ENCODE measurements at regions not wholly inside any gene's neighbourhood (a gene's known extent, or its start where the extent isn't known, plus 50 kb on each side); places are given as distances from the start of the nearest gene placed in this dataset.
"Not testable (repeated sequence)": the region's sequence is repeated elsewhere in the genome, so short reads cannot be mapped to it uniquely, and the experiment has no call there.

DNA sequence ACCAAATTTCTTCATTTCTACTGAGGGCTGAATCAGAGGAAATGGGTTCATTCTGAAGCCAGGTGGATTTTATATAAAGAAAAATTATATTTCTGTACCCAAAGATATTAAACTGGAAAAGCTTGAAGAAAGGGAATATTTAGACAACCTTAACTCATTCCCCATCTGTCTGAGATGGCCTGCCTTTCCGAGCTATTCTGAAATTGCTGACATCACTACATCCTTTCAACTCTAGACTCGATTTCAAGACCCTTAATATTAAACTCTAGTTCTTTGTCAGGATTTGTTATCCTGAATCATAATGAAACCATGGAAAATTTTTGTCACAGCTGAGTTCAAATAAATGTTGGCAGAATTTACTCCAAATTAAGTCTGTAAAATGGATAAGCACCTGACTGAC is 818.5 kb upstream of the SEMA6A start:
- no peak for DNase-seq (ENCODE audit: low read depth)
- H3K4me3 ChIP-seq (ENCODE audit: low read depth, low read length) = no peak overlapping the region

DNA sequence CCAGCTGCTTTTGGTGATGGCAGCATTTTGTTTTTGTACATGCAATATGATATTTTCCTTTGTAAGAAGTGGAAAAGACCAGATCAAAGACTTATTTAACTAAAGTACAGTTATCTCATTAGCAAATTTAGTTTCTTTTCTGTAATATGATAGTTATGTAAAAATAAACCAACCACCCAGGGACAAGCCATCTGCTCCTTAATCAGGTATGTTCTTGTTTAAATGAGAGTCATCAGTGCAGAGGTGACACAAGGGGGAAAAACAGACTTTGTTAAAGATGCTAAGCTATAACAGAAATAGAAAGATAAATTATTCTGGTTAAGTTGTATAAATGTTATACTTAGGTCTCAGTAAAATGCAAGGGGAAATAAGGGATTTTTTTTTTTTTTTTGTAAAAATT is 805.7 kb upstream of the SEMA6A start:
- H3K4me3 ChIP-seq (ENCODE audit: low read depth, low read length) = no peak overlapping the region
- DNase-seq (ENCODE audit: low read depth) = no peak

DNA sequence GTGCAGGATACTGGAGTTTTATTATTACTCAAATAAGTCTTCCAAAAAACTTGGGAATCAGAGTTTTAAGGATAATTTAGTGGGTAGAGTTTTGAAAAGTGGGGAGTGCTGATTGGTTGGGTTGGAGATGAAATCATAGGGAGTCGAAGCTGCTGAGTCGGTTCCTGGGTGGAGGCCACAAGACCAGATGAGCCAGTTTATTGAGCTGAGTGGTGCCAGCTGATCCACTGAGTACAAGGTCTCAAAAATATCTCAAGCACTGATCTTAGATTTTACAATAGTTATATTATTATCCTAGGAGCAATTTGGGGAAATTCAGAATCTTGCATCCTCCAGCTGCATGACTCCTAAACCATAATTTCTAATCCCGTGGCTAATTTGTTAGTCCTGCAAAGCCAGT is 804.9 kb upstream of the SEMA6A start:
- no peak for DNase-seq (ENCODE audit: low read depth)
- no peak overlapping the region for H3K4me3 ChIP-seq (ENCODE audit: low read depth, low read length)

DNA sequence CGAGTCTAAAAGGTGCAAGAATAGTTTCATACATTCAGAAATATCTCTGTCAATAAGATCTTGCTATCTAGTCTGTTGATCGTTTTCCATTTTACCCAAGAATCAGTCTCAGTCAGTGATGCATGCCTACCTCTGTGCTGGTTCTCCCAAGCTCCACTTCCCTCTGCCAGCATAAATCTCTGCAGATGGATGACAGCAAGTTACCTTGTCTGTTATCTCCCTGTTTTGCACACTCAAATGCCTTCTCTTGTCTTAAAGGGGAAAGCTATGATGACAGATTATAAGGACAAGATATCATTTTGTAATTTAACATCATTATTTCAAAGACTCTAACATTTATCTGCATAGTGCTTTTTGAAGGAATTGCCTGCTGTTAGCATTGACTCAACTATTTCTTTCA is 802.1 kb upstream of the SEMA6A start:
- H3K4me3 ChIP-seq (ENCODE audit: low read depth, low read length) = no peak overlapping the region
- DNase-seq (ENCODE audit: low read depth) = no peak

DNA sequence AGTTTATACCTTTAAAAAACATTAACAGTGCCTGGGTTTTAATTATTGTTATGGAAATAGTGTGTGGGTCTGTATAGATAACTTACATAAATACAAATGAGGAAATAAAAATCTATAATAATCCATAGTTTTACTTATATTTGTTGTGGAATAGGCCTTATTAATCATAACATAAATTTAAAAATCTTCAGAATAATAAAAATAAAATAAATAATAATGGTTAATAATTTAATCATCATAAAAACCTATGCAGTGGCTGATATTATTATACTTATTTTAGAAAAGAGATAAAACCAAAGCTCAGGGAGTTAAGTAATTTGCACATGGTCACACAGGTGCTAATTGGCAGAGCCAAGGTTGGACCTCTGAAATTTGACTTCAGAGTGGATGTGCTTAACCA is 785.3 kb upstream of the SEMA6A start:
- H3K4me3 ChIP-seq (ENCODE audit: low read depth, low read length) = no peak overlapping the region
- no peak for DNase-seq (ENCODE audit: low read depth)

DNA sequence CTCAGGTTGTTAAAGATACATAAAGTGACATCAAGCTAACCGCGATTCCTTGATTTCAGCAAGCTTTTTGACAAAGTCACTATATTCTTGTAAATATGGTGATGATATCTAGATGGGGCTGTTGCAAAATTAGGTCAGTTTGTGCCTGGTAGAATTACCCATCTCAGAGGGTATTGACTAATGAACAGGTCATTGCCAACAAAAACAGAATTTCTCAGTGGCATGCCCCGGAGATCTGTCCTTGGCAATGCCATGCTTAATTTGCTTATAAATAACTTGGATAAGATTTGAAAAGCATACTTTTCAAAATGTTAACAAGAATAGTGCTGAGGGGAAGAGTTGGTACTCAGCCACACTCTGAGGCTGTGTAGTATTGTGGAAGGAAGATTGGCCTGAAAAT is 783.3 kb upstream of the SEMA6A start:
- no peak for DNase-seq (ENCODE audit: low read depth)
- no peak overlapping the region for H3K4me3 ChIP-seq (ENCODE audit: low read depth, low read length)

DNA sequence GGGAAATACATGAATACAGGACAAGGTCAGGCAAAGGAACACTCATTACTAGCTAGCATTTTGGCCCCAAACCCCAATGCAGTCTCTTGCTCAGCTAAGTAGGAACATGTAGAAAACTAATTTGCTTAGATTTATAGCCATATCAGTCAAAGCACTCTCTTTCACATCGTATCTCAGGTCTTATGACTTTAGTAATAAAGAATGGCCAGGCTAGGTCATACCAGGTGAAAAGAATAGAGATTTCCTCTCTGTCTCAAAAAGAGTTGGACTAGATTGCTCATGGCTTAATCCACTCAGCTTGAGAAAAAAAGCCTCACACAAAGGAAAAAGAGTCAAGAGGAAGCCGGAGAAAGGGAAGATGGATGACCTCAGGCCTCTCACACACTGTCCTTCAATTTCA is 772.7 kb upstream of the SEMA6A start:
- no peak for DNase-seq (ENCODE audit: low read depth)

DNA sequence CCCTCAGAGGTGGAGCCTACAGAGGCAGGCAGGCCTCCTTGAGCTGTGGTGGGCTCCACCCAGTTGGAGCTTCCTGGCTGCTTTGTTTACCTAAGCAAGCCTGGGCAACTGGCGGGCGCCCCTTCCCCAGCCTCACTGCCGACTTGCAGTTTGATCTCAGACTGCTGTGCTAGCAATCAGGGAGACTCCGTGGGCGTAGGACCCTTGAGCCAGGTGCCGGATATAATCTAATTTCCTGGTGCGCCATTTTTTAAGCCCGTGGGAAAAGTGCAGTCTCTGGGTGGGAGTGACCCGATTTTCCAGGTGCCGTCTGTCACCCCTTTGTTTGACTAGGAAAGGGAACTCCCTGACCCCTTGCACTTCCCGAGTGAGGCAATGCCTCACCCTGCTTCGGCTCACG is 769.1 kb upstream of the SEMA6A start:
- DNase-seq (ENCODE audit: low read depth); H3K4me3 ChIP-seq (ENCODE audit: low read depth, low read length): not testable (repeated sequence)

More for the DNA sequence above, 772.7 kb upstream of the SEMA6A start:
- H3K4me3 ChIP-seq (ENCODE audit: low read depth, low read length) = no peak overlapping the region

DNA sequence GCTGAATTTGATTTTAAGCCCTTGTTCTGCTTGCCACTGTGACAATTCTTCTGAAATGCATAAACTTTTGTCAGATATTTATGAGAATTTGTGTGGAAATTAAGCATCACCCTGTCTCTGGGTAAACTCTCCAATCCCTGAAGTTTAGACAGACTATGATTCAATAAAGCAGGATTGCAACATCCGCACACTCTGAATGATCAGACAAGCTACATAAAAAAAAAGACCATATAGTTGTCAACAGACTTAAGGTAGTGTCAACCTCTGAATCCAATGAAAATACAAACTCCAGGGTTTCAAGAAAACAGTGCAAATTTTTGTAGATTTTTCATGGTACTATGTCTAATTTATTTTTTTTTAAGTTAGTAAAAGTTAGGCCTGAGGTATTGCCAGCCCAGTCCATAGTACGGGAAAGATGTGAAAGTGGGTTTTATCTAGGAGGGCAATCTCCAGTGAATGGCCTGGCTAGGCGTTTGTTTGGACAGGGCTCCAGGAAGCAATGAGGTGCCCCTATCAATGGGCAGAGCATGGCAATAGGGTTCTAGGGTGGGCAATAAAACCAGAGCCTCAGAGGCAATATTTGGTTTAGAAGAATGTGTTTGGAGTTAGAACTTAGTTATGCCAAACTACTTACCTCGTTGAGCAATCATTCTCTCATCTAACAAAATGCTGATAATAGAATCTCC is 762.6 kb upstream of the SEMA6A start:
- H3K4me3 ChIP-seq (ENCODE audit: low read depth, low read length) = no peak overlapping the region
- no peak for DNase-seq (ENCODE audit: low read depth)

DNA sequence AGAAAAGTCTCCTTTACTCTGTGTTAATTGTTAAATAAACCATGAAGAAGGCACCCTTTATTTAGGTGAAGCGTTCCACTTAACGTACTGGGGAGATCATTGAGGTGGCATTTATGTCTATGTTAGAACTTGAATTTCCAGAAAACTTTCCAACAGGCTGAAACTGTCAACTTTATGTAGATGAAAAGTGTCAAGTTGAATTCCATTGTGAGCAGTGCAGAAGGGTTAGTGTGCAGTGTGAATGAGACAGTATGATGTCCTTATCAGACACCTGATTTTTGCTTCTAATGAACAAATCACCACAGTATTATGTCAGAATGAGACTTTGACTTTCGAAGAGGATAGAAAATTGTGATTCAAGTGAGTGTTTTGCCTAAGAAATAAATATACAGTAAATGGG is 761.6 kb upstream of the SEMA6A start:
- no peak overlapping the region for H3K4me3 ChIP-seq (ENCODE audit: low read depth, low read length)
- DNase-seq (ENCODE audit: low read depth) = no peak

DNA sequence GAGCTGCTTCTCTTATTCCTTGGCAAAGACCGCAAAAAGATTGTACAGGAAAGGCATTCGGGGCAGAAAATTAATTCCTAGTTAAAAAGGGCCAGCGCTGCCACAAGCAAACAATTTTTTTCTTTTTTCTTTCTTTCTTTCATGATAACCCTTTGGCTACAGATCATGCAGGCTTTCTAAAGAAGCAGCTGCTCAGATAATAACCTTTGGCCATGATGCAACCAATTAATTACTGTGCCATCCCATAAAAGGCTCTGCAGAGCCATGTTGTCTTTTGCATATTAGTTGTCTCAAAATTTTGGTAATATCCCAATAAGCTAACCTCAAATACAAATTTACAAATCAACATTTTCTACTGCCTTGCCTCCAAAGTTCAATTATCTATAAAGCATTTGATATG is 758.4 kb upstream of the SEMA6A start:
- H3K4me3 ChIP-seq (ENCODE audit: low read depth, low read length) = no peak overlapping the region
- no peak for DNase-seq (ENCODE audit: low read depth)

DNA sequence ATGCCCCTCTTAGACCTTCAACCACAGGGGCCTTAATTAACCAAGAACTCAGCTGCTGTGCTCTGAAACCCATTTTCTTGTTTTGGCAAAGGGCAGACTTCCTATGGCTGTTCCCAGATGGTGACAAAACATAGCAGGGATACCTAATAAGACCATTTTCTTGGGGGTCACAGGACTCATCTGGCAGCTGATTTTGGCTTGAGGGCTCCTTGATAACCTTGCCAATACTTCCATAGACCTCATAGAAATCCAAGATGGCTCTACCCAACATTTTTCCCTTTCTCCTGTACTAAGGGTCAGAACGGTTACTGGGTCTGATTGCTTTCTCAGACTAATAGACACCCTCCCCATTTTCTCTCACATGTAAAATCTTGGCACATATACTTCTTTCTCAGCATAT is 757.7 kb upstream of the SEMA6A start:
- H3K4me3 ChIP-seq (ENCODE audit: low read depth, low read length) = no peak overlapping the region
- DNase-seq (ENCODE audit: low read depth) = no peak

DNA sequence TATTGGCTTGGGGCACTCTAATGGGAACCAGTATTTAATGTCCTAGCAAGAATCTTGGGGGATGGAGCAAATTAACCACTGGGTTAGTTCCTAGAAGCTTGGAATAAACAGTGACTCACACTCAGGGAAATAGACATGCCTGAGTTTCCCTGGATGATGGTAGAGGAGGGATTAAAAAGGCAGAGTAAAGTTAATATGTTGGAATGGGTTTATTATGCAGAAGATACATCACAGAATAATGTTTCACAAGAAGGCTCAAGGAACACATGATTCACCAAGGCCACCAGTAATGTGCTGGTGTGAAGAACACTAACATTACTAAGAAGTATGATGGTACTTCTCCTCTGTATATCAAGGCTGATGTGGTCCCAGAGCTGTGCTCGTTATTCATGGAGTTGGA is 752.9 kb upstream of the SEMA6A start:
- no peak overlapping the region for H3K4me3 ChIP-seq (ENCODE audit: low read depth, low read length)
- no peak for DNase-seq (ENCODE audit: low read depth)

DNA sequence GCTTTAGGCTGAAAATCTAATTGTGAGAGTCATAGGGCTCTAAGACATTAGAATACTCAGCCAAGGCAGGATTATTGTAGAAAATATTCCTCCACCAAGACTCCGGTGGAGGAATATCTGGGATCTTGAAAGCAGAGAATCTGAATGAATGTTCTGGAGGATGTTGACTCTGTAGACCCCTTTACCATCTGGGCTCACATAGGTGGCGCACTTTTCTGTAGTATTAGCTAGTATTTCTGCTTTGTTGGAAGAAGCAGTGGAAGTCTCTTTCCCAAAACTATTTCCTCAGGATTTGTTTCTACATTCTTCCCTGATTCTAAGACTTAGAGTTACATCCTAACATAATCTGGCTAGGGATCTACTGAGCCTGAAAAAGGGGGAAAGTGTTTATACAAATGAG is 752.4 kb upstream of the SEMA6A start:
- no peak overlapping the region for H3K4me3 ChIP-seq (ENCODE audit: low read depth, low read length)
- no peak for DNase-seq (ENCODE audit: low read depth)

DNA sequence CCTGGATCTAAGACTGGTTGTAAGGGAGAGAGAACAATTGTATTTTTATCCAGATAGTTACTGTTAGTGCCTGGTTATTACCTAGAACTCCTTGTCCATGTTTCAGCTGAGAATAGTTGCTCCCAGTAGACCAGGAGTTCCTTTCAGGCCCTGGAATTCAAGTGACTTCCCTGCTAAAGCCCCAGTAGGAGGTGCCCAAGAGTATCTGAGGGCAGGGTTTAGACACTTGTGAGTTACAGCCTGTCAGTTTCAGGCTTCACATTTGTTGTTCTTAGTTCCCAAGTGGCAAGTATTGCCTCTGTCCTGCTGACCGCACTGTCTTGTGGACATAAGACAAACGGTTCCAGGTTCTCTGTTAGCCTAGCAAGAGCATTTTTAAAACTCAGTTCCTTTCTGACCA is 743.9 kb upstream of the SEMA6A start:
- no peak for DNase-seq (ENCODE audit: low read depth)

DNA sequence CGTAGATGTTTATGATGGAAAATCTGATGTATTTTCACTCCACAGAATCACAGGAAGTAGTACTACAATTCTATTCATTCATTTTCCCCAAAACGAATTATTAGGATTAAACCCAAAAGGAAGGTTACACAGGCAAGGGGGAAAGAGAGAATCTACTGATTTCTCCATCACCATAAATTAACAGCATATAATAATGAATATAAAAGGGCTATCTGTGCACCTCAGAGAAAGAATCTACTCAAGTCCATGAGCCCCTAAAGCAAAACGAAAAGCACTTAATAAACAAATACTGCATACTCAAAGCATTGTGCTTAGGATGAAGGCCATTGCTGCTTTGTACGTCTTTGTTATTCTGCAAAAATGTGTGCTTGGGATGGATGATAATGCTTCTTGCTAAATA is 740.5 kb upstream of the SEMA6A start:
- no peak overlapping the region for H3K4me3 ChIP-seq (ENCODE audit: low read depth, low read length)
- DNase-seq (ENCODE audit: low read depth) = no peak

More for the DNA sequence above, 743.9 kb upstream of the SEMA6A start:
- H3K4me3 ChIP-seq (ENCODE audit: low read depth, low read length) = no peak overlapping the region

DNA sequence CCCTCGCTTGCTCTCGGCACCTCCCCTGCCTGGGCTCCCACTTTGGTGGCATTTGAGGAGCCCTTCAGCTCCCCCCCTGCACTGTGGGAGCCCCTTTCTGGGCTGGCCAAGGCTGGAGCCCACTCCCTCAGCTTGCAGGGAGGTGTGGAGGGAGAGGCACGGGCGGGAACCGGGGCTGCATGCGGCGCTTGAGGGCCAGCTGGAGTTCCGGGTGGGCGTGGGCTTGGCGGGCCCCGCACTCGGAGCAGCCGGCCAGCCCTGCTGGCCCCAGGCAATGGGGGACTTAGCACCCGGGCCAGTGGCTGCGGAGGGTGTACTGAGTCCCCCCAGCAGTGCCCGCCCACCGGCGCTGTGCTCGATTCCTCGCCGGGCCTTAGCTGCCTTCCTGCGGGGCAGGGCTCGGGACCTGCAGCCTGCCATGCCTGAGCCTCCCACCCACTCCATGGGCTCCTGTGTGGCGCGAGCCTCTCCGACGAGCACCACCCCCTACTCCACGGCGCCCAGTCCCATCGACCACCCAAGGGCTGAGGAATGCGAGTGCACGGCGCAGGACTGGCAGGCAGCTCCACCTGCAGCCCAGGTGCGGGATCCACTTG is 730.0 kb upstream of the SEMA6A start:
- DNase-seq (ENCODE audit: low read depth) = not testable (repeated sequence)

DNA sequence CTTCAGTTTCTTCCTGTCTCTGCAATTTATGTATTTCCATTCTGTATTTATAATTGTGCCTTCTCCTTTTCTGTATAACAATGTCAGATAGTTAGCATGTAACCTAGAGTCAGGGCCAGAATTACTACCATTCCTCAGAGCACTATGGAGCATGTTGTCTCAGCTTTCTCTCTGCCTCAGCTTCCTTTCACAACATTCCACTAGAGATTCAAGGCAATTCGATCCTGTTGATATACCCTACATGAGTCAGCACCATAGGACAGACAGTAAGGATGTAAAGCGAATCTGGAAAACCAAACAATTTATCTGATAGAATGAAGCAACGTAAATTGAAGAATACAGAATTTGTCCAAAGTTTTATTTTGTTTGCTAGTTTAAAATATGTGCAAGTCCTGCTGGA is 728.3 kb upstream of the SEMA6A start:
- H3K4me3 ChIP-seq (ENCODE audit: low read depth, low read length) = no peak overlapping the region
- no peak for DNase-seq (ENCODE audit: low read depth)

More for the DNA sequence above, 730.0 kb upstream of the SEMA6A start:
- not testable (repeated sequence) for H3K4me3 ChIP-seq (ENCODE audit: low read depth, low read length)

DNA sequence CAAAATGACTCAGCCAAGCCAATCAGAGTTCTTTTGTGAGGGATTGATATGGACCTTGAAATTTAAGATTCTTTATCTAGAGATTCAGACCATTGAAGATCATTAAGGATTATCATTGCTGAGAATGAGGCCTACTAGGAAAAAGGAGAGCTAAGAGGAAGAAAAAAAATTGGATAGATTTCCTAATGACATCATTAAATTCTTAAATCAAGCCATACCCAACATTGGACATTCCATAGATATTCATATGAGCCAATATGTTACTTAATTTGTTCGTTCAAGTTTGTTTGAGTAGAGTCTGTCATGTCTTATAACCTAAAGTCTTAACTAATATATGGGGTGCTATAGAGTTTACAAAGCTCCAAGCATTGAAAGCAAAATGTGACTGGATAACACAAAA is 727.9 kb upstream of the SEMA6A start:
- no peak overlapping the region for H3K4me3 ChIP-seq (ENCODE audit: low read depth, low read length)
- DNase-seq (ENCODE audit: low read depth) = no peak

DNA sequence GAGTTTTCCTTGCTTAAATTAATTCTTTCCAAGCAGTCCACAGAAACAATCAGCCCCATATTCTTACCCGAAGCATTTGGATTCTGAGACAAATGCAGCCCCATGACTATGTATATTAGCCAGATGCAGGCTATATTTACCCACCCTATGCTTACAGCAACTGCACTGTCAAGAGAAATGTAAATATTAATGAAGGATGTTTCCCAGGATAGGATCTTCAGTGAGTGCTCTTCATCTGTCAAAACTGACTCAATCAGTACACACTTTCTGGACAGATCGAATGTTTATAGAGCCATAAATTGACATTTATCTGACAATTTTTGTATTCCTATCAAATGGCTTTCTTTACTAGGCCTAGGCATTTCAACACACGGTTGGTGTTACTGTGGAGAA is 725.3 kb upstream of the SEMA6A start:
- DNase-seq (ENCODE audit: low read depth) = no peak
- no peak overlapping the region for H3K4me3 ChIP-seq (ENCODE audit: low read depth, low read length)

DNA sequence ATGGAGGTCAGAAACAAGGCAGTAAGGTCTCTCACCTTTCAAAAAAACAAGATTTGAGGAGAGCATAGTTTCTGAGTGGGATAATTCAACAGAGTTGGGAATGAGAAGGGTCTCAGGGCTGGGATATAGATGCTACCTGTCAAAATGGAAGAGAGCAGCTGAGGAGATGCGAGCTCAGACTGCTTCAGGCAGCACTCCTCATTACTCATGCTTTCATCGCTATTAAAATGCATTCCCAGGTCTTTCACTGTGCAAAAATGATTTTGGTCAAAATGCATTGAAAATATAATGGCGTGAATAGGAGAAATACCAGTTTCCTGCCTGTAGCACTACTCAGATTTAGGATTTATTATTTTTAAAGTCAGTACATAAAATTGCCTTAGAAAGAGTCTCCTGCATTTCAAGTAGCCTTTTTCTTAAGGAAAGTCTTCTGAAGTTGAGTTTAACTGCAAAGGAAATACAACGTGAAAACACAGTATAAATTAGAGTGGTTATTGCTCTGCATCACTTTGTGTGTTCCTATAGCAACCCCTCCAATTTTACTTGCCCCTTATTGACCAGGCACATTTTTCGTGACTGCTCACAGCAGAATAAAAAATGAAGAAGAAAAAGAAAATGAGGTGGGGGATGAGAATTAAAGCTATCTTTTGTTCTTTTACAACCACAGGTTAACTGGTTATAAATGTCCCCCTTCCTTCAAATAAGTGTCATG is 724.8 kb upstream of the SEMA6A start:
- H3K4me3 ChIP-seq (ENCODE audit: low read depth, low read length) = no peak overlapping the region

More for the DNA sequence above, 724.8 kb upstream of the SEMA6A start:
- DNase-seq (ENCODE audit: low read depth) = no peak
